ENCODE measurements at regions not wholly inside any gene's neighbourhood (a gene's known extent, or its start where the extent isn't known, plus 50 kb on each side); places are given as distances from the start of the nearest gene placed in this dataset.
A peak's percentile ranks its signal among the peaks of the same experiment; 100 is the strongest.
"Not testable (repeated sequence)": the region's sequence is repeated elsewhere in the genome, so short reads cannot be mapped to it uniquely, and the experiment has no call there.

GRCh38 chr1:102693345-102693744 is 415.0 kb downstream of the COL11A1 start:
- DNase-seq (ENCODE audit: low spot score, unreplicated experiment): no peak
- H3K27me3 Mint-ChIP-seq: no peaks in the 10 kb centered on the region
- H3K36me3 Mint-ChIP-seq (ENCODE audit: insufficient read depth): no peaks in the 10 kb centered on the region
- H3K4me3 Mint-ChIP-seq (ENCODE audit: low read depth): no peak overlapping the region
- H3K4me1 Mint-ChIP-seq (ENCODE audit: low read depth): no peaks in the 10 kb centered on the region
- no peak overlapping the region for H3K27ac Mint-ChIP-seq
- TF ChIP-seq CTCF (IDR thresholded peaks at IDR 0.05; ENCODE audit: unreplicated experiment): no peak
- H3K9me3 Mint-ChIP-seq (ENCODE audit: low read depth): peaks cover 10% of the 10 kb centered on the region

DNA sequence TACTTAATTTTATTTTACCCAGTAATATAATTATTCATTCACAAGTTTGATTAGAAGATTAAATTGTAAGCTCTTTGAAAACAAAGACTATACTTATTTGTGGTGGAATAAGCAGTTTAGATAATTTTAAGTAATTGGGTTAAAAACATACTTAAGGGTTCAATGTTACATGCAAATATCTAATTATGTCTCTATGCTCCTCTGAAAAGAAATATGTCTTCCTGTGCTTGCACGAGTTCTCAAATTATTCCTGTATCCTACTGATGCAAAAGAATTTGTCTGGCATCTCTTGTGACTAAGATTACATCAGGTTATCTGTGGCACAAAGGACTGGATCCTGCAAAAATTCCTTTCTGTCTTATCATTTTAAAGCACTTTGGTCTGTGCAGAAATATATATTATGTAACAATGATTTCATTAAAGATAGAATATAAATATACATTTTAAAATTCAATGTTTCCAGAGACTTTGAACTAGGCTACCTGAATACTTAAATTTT is 416.7 kb downstream of the COL11A1 start:
- no peak overlapping the region for H3K27ac Mint-ChIP-seq
- H3K36me3 Mint-ChIP-seq (ENCODE audit: insufficient read depth): no peaks in the 10 kb centered on the region
- TF ChIP-seq CTCF (IDR thresholded peaks at IDR 0.05; ENCODE audit: unreplicated experiment): no peak
- no peaks in the 10 kb centered on the region for H3K27me3 Mint-ChIP-seq
- peaks cover 10% of the 10 kb centered on the region for H3K9me3 Mint-ChIP-seq (ENCODE audit: low read depth)
- no peak for DNase-seq (ENCODE audit: low spot score, unreplicated experiment)
- no peak overlapping the region for H3K4me3 Mint-ChIP-seq (ENCODE audit: low read depth)
- H3K4me1 Mint-ChIP-seq (ENCODE audit: low read depth): no peaks in the 10 kb centered on the region

DNA sequence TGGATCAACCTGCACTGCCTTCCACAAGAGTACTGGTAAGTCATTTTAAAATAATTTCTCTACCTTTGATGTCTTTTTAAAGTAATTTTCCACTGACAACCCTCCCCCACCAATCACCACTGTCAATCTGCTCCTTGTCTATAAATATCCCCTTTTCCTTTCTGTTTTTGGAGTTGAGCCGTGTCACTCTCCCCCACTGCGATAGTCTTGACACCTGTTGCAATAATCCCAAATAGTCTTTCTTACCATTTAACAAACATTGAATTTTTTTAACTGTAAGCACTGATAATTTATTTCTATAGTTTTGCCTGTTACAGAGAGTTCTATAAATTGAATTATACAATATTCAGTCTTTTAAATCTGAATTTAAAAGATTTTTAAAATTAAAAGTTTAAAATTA is 420.9 kb downstream of the COL11A1 start:
- H3K27ac Mint-ChIP-seq: peak overlapping the region; percentile 60
- H3K4me1 Mint-ChIP-seq (ENCODE audit: low read depth): no peaks in the 10 kb centered on the region
- H3K4me3 Mint-ChIP-seq (ENCODE audit: low read depth): no peak overlapping the region
- H3K9me3 Mint-ChIP-seq (ENCODE audit: low read depth): no peaks in the 10 kb centered on the region
- no peak for TF ChIP-seq CTCF (IDR thresholded peaks at IDR 0.05; ENCODE audit: unreplicated experiment)
- DNase-seq (ENCODE audit: low spot score, unreplicated experiment): no peak
- H3K36me3 Mint-ChIP-seq (ENCODE audit: insufficient read depth): no peaks in the 10 kb centered on the region
- H3K27me3 Mint-ChIP-seq: no peaks in the 10 kb centered on the region

DNA sequence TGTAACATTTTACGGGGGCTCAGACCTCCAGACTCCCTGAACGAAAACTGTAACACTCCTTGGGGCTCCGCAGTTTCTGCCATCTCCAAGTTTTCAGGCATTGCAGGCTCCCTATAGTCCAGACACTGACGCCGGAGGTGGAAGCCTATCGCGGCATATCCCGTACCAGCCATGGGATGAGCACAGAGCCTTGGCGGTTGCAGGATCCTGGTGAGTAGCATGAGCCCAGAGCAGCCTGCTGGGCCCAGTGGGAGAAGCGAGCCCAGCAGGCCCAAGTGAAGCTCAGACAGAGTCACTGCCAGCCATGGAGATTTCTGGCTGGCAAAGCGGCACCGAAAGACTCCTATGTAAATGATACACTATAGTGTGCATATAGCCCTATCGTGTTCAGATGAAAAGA is 446.8 kb downstream of the COL11A1 start:
- Mint-ChIP-seq H3K9me3 (ENCODE audit: low read depth) (peaks cover 3% of the 10 kb centered on the region), H3K4me1 (ENCODE audit: low read depth) (no peaks in the 10 kb centered on the region), H3K27ac (no peak overlapping the region), H3K27me3 (no peaks in the 10 kb centered on the region), H3K4me3 (ENCODE audit: low read depth) (no peak overlapping the region), H3K36me3 (ENCODE audit: insufficient read depth) (no peaks in the 10 kb centered on the region)
- TF ChIP-seq CTCF (IDR thresholded peaks at IDR 0.05; ENCODE audit: unreplicated experiment): no peak
- DNase-seq (ENCODE audit: low spot score, unreplicated experiment): no peak

GRCh38 chr1:102659876-102660483 is 448.3 kb downstream of the COL11A1 start:
- H3K36me3 Mint-ChIP-seq (ENCODE audit: insufficient read depth); H3K4me3 Mint-ChIP-seq (ENCODE audit: low read depth); H3K9me3 Mint-ChIP-seq (ENCODE audit: low read depth); H3K4me1 Mint-ChIP-seq (ENCODE audit: low read depth); H3K27ac Mint-ChIP-seq; H3K27me3 Mint-ChIP-seq; DNase-seq (ENCODE audit: low spot score, unreplicated experiment): not testable (repeated sequence)

DNA sequence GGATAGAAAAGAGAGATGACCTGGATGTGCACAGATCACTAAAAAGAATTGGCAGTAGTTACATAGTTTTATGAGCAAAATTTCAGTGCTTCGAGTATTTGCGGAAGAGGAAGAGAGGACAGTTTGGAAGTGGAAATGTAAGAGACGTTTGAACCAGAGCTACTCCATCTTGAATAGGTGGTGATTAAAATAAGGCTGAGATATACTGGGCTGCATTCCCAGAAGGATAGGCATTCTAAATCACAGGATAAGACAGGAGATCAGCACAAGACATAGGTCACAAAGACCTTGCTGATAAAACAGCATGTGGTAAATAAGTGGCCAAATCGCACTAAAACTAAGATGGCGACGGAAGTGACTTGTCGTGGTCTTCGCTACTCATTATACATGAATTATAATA is 453.3 kb downstream of the COL11A1 start:
- H3K9me3 Mint-ChIP-seq (ENCODE audit: low read depth): peaks cover 3% of the 10 kb centered on the region
- no peaks in the 10 kb centered on the region for H3K4me1 Mint-ChIP-seq (ENCODE audit: low read depth)
- no peak overlapping the region for H3K4me3 Mint-ChIP-seq (ENCODE audit: low read depth)
- no peak for DNase-seq (ENCODE audit: low spot score, unreplicated experiment)
- H3K27ac Mint-ChIP-seq: no peak overlapping the region
- no peaks in the 10 kb centered on the region for H3K27me3 Mint-ChIP-seq
- TF ChIP-seq CTCF (IDR thresholded peaks at IDR 0.05; ENCODE audit: unreplicated experiment): no peak
- no peaks in the 10 kb centered on the region for H3K36me3 Mint-ChIP-seq (ENCODE audit: insufficient read depth)

Measured in progenitor cell of endocrine pancreas (in vitro differentiated cells).